Gastrocnemius medialis (tissue), 4 donors: ENCODE measurements at regions not wholly inside any gene's neighbourhood (a gene's known extent, or its start where the extent isn't known, plus 50 kb on each side); places are given as distances from the start of the nearest gene placed in this dataset.
"Not testable (repeated sequence)": the region's sequence is repeated elsewhere in the genome, so short reads cannot be mapped to it uniquely, and the experiment has no call there.

Experiments
- ATAC-seq, 2 donors: fragments of 150-250 bp; one replicate each; pipeline ENCODE4 v1.9.1; 2016
- DNase-seq, 2 donors: peaks; one replicate each; pipeline ENCODE4 v3.0.0-alpha.2; 2019
- H3K27ac ChIP-seq, 4 donors: fragments of 200-600 bp; sonication (generic); 1 replicate in 1 of 4; 2 replicates in 3 of 4; pipeline ENCODE4 v1.5.1; 2016 to 2018; ENCODE audit warnings: mild to moderate bottlenecking in 2 of 4, moderate library complexity in 1 of 4
- H3K27me3 ChIP-seq, 3 donors: fragments of 200-600 bp; sonication (generic) in 2 of 3; 1 replicate in 1 of 3; 2 replicates in 2 of 3; pipeline versions ENCODE4 v1.5.1 to v1.6.0; 2016 to 2019; ENCODE audit warnings: mild to moderate bottlenecking in 1 of 3, moderate library complexity in 1 of 3
- H3K36me3 ChIP-seq, 2 donors: fragments of 200-600 bp; sonication (generic) in 1 of 2; one replicate each; pipeline ENCODE4 v1.5.1; 2017 to 2018
- H3K4me1 ChIP-seq, 2 donors: fragments of 200-600 bp; sonication (generic) in 1 of 2; one replicate each; pipeline ENCODE4 v1.5.1; 2016 to 2017; ENCODE audit warnings: mild to moderate bottlenecking in 2 of 2
- H3K4me3 ChIP-seq, 4 donors: fragments of 200-600 bp; sonication (generic) in 3 of 4; 1 replicate in 1 of 4; 2 replicates in 3 of 4; pipeline ENCODE4 v1.5.1; 2016 to 2019; ENCODE audit warnings: mild to moderate bottlenecking in 2 of 4
- H3K9me3 ChIP-seq, 3 donors: fragments of 200-600 bp; sonication (generic) in 2 of 3; 1 replicate in 1 of 3; 2 replicates in 2 of 3; pipeline ENCODE4 v1.5.1; 2016 to 2019
- CTCF ChIP-seq, 5 experiments: fragments of 450-650 bp in 3 of 5; fragments of 200-600 bp in 2 of 5; sonication (generic) in 2 of 5; IDR thresholded peaks in 4 of 5; conservative IDR thresholded peaks in 1 of 5; 1 replicate in 4 of 5; 2 replicates in 1 of 5; pipeline ENCODE4 v1.5.1; 2016 to 2019; ENCODE audit warnings: antibody characterized with exemption in 5 of 5, mild to moderate bottlenecking in 3 of 5, moderate library complexity in 3 of 5
- POLR2A ChIP-seq, 2 donors: fragments of 450-650 bp; IDR thresholded peaks; one replicate each; pipeline ENCODE4 v1.6.1; 2017; ENCODE audit warnings: antibody characterized with exemption in 2 of 2, mild to moderate bottlenecking in 2 of 2, moderate library complexity in 2 of 2
- in situ Hi-C, 4 donors: fragments of 200-750 bp; cut with MboI; loops; one replicate each; pipeline versions ENCODE4 v1.15.0 to v1.8.0; 2017; ENCODE audit warnings: low sequenced_read_pairs in 4 of 4
- intact Hi-C: fragments of 100-400 bp; cut with DNase I; formaldehyde crosslinking; loops from one replicate; pipeline ENCODE4 v1.15.1; 2023; ENCODE audit warnings: low total_unique reads

GRCh38 chr5:99176186-99176585 is 247.4 kb upstream of the CHD1 start:
- intact Hi-C loops: no loop called here
- H3K36me3 ChIP-seq: no peaks in the 10 kb centered on the region
- in situ Hi-C loops: no loop called here
- H3K27ac ChIP-seq: no peak overlapping the region
- H3K4me1 ChIP-seq: no peaks in the 10 kb centered on the region
- no peaks in the 10 kb centered on the region for H3K9me3 ChIP-seq
- no peak overlapping the region for H3K4me3 ChIP-seq
- TF ChIP-seq POLR2A (IDR thresholded peaks at IDR 0.05) (no peak), CTCF (IDR thresholded peaks at IDR 0.05 in 4 of 5, conservative IDR thresholded peaks at IDR 0.05 in 1 of 5) (no peak)
- no peaks in the 10 kb centered on the region for H3K27me3 ChIP-seq
- no peak for ATAC-seq
- no peak for DNase-seq

- Histone ChIP-seq H3K27me3 (no peaks in the 10 kb centered on the region), H3K4me1 (no peaks in the 10 kb centered on the region), H3K36me3 (no peaks in the 10 kb centered on the region), H3K9me3 (no peaks in the 10 kb centered on the region), H3K27ac (no peak overlapping the region), H3K4me3 (no peak overlapping the region)
- ATAC-seq (no peak), DNase-seq (no peak)
- no peak for TF ChIP-seq POLR2A (IDR thresholded peaks at IDR 0.05)
- intact Hi-C loops: no loop called here
- in situ Hi-C loops: no loop called here
Measured at GRCh38 chr5:99169309-99169708, 240.5 kb upstream of the CHD1 start.

- H3K27ac ChIP-seq, H3K4me3 ChIP-seq, H3K27me3 ChIP-seq, ATAC-seq, H3K4me1 ChIP-seq, in situ Hi-C loops, H3K9me3 ChIP-seq, DNase-seq, H3K36me3 ChIP-seq, intact Hi-C loops: not testable (repeated sequence)
Measured at GRCh38 chr5:99161538-99161937, 232.7 kb upstream of the CHD1 start.

- intact Hi-C loops (no loop called here), in situ Hi-C loops (no loop called here)
- no peak for DNase-seq
- Histone ChIP-seq H3K4me1 (no peaks in the 10 kb centered on the region), H3K36me3 (no peaks in the 10 kb centered on the region), H3K27me3 (no peaks in the 10 kb centered on the region), H3K9me3 (no peaks in the 10 kb centered on the region), H3K4me3 (no peak overlapping the region), H3K27ac (no peak overlapping the region)
- no peak for ATAC-seq
- TF ChIP-seq CTCF (IDR thresholded peaks at IDR 0.05 in 4 of 5, conservative IDR thresholded peaks at IDR 0.05 in 1 of 5) (no peak), POLR2A (IDR thresholded peaks at IDR 0.05) (no peak)
Measured at GRCh38 chr5:99156688-99157087, 227.9 kb upstream of the CHD1 start.

- ATAC-seq, DNase-seq, in situ Hi-C loops, H3K9me3 ChIP-seq, intact Hi-C loops, H3K36me3 ChIP-seq, H3K4me3 ChIP-seq, H3K27ac ChIP-seq, H3K4me1 ChIP-seq, H3K27me3 ChIP-seq: not testable (repeated sequence)
Measured at GRCh38 chr5:99143283-99143795, 214.5 kb upstream of the CHD1 start.

GRCh38 chr5:99141534-99142128 is 212.8 kb upstream of the CHD1 start:
- TF ChIP-seq POLR2A (IDR thresholded peaks at IDR 0.05): no peak
- DNase-seq (no peak), ATAC-seq (no peak)
- Histone ChIP-seq H3K9me3 (no peaks in the 10 kb centered on the region), H3K27ac (no peak overlapping the region), H3K27me3 (no peaks in the 10 kb centered on the region), H3K4me1 (no peaks in the 10 kb centered on the region), H3K4me3 (no peak overlapping the region), H3K36me3 (no peaks in the 10 kb centered on the region)
- intact Hi-C loops: no loop called here
- in situ Hi-C loops: no loop called here

GRCh38 chr5:99138911-99139310 is 210.1 kb upstream of the CHD1 start:
- no peaks in the 10 kb centered on the region for H3K27me3 ChIP-seq
- TF ChIP-seq CTCF (IDR thresholded peaks at IDR 0.05 in 4 of 5, conservative IDR thresholded peaks at IDR 0.05 in 1 of 5): no peak
- ATAC-seq: no peak
- no peaks in the 10 kb centered on the region for H3K9me3 ChIP-seq
- in situ Hi-C loops (no loop called here), intact Hi-C loops (no loop called here)
- H3K36me3 ChIP-seq: no peaks in the 10 kb centered on the region
- no peak for DNase-seq
- no peak overlapping the region for H3K4me3 ChIP-seq
- no peak overlapping the region for H3K27ac ChIP-seq
- H3K4me1 ChIP-seq: no peaks in the 10 kb centered on the region
